Astrocyte (in vitro differentiated cells and primary cell): ENCODE measurements at regions not wholly inside any gene's neighbourhood (a gene's known extent, or its start where the extent isn't known, plus 50 kb on each side); places are given as distances from the start of the nearest gene placed in this dataset.

Source experiments
- DNase-seq: peaks from one replicate; pipeline ENCODE4 v3.0.0-alpha.2; 2010; ENCODE audit warnings: low read depth
- FAIRE-seq: peaks from 2 replicates; lab custom pipeline; 2011; peaks lifted over from hg19 to GRCh38; lab: Jason Lieb, UNC
- H2AFZ ChIP-seq: 2 replicates; pipeline ENCODE4 v1.6.0; 2012; ENCODE audit warnings: low read depth, low read length, inconsistent platforms
- H3K27ac ChIP-seq: 2 replicates; pipeline ENCODE4 v1.5.1; 2011; ENCODE audit warnings: low read depth, low read length, inconsistent platforms
- H3K27me3 ChIP-seq: 2 replicates; pipeline ENCODE4 v1.6.0; 2011; ENCODE audit warnings: low read length, inconsistent platforms; ENCODE audit not compliant: insufficient read depth
- H3K36me3 ChIP-seq: 2 replicates; pipeline ENCODE4 v1.5.1; 2011; ENCODE audit warnings: low read length, inconsistent platforms; ENCODE audit not compliant: insufficient read depth
- H3K4me1 ChIP-seq: 2 replicates; pipeline ENCODE4 v1.5.1; 2011; ENCODE audit warnings: low read length, inconsistent platforms; ENCODE audit not compliant: insufficient read depth
- H3K4me2 ChIP-seq: 2 replicates; pipeline ENCODE4 v1.6.0; 2012; ENCODE audit warnings: low read length, inconsistent platforms
- H3K4me3 ChIP-seq: 2 replicates; pipeline ENCODE4 v1.5.1; 2011; ENCODE audit warnings: low read depth, mild to moderate bottlenecking, low read length, inconsistent platforms; ENCODE audit not compliant: insufficient read depth
- H3K79me2 ChIP-seq: 2 replicates; pipeline ENCODE4 v1.6.0; 2012; ENCODE audit warnings: mild to moderate bottlenecking, low read length, inconsistent platforms; ENCODE audit not compliant: insufficient read depth
- H3K9ac ChIP-seq: 2 replicates; pipeline ENCODE4 v1.6.0; 2012; ENCODE audit warnings: mild to moderate bottlenecking, low read length, inconsistent platforms
- H3K9me3 ChIP-seq: 2 replicates; pipeline ENCODE4 v1.5.1; 2012; ENCODE audit warnings: low read depth, mild to moderate bottlenecking, low read length, inconsistent platforms; ENCODE audit not compliant: insufficient read depth
- H4K20me1 ChIP-seq: 2 replicates; pipeline ENCODE4 v1.6.0; 2012; ENCODE audit warnings: low read length, inconsistent platforms; ENCODE audit not compliant: insufficient read depth
- H3K27ac Mint-ChIP-seq: one replicate; pipeline ENCODE4 v1.8.0; 2021; ENCODE audit warnings: mild to moderate bottlenecking, mixed read lengths; ENCODE audit not compliant: unreplicated experiment
- H3K27me3 Mint-ChIP-seq: one replicate; pipeline ENCODE4 v1.8.0; 2021; ENCODE audit warnings: low read depth, mixed read lengths; ENCODE audit not compliant: unreplicated experiment
- H3K36me3 Mint-ChIP-seq: one replicate; pipeline ENCODE4 v1.8.0; 2021; ENCODE audit warnings: low read depth, mixed read lengths; ENCODE audit not compliant: unreplicated experiment
- H3K4me1 Mint-ChIP-seq: one replicate; pipeline ENCODE4 v1.8.0; 2021; ENCODE audit warnings: low read depth, mixed read lengths; ENCODE audit not compliant: unreplicated experiment
- H3K4me3 Mint-ChIP-seq: one replicate; pipeline ENCODE4 v1.8.0; 2021; ENCODE audit warnings: mild to moderate bottlenecking, moderate library complexity, mixed read lengths; ENCODE audit not compliant: unreplicated experiment
- H3K9me3 Mint-ChIP-seq: one replicate; pipeline ENCODE4 v1.8.0; 2021; ENCODE audit warnings: mild to moderate bottlenecking, mixed read lengths; ENCODE audit not compliant: unreplicated experiment
- CTCF ChIP-seq: IDR thresholded peaks from 2 replicates; pipeline ENCODE4 v1.5.1; 2011; ENCODE audit warnings: low read depth, mild to moderate bottlenecking, inconsistent platforms, low read length, moderate library complexity; ENCODE audit not compliant: insufficient read depth
- EZH2 ChIP-seq: IDR thresholded peaks from 2 replicates; pipeline ENCODE4 v1.6.1; 2012; ENCODE audit warnings: mild to moderate bottlenecking, low read length, inconsistent platforms; ENCODE audit not compliant: insufficient read depth

- Mint-ChIP-seq H3K27ac (no peak overlapping the region), H3K4me1 (peaks cover 19% of the 10 kb centered on the region)
- FAIRE-seq, result peak; percentile 17
Measured at GRCh38 chr1:162985816-162986435, 83.2 kb upstream of the RGS4 start.

GRCh38 chr1:162984699-162985098 lies 84.5 kb upstream of the RGS4 start:
- Mint-ChIP-seq H3K4me1 (peaks cover 19% of the 10 kb centered on the region), H3K9me3 (peaks cover 3% of the 10 kb centered on the region), H3K36me3 (no peaks in the 10 kb centered on the region), H3K27ac (no peak overlapping the region), H3K4me3 (no peak overlapping the region), H3K27me3 (no peaks in the 10 kb centered on the region)
- no peaks in the 10 kb centered on the region for H4K20me1 ChIP-seq
- H3K4me2 ChIP-seq, result peak overlapping the region; percentile 4
- FAIRE-seq (peak; percentile 89), DNase-seq (peak; percentile 89)
- peak overlapping the region; percentile 83 for H3K27ac ChIP-seq
- H3K4me1 ChIP-seq, result peaks cover 27% of the 10 kb centered on the region
- no peak for TF ChIP-seq CTCF
- TF ChIP-seq EZH2, result no peak
- peak overlapping the region; percentile 5 for H3K9ac ChIP-seq
- no peak overlapping the region for H2AFZ ChIP-seq
- no peak overlapping the region for H3K4me3 ChIP-seq
- no peaks in the 10 kb centered on the region for H3K36me3 ChIP-seq
- H3K27me3 ChIP-seq, result no peaks in the 10 kb centered on the region
- H3K9me3 ChIP-seq, result no peaks in the 10 kb centered on the region
- no peaks in the 10 kb centered on the region for H3K79me2 ChIP-seq

More at GRCh38 chr1:162985816-162986435, 83.2 kb upstream of the RGS4 start:
- Mint-ChIP-seq H3K36me3 (no peaks in the 10 kb centered on the region), H3K27me3 (no peaks in the 10 kb centered on the region), H3K9me3 (peaks cover 3% of the 10 kb centered on the region), H3K4me3 (no peak overlapping the region)
- no peaks in the 10 kb centered on the region for H3K9me3 ChIP-seq
- peak overlapping the region; percentile 83 for H3K27ac ChIP-seq
- no peak overlapping the region for H2AFZ ChIP-seq
- peak; percentile 71 for DNase-seq
- TF ChIP-seq EZH2 (no peak), CTCF (no peak)
- no peak overlapping the region for H3K4me2 ChIP-seq
- H3K4me1 ChIP-seq, result peaks cover 27% of the 10 kb centered on the region
- H4K20me1 ChIP-seq, result no peaks in the 10 kb centered on the region
- H3K9ac ChIP-seq, result no peak overlapping the region
- H3K4me3 ChIP-seq, result no peak overlapping the region
- H3K27me3 ChIP-seq, result no peaks in the 10 kb centered on the region
- no peaks in the 10 kb centered on the region for H3K79me2 ChIP-seq
- no peaks in the 10 kb centered on the region for H3K36me3 ChIP-seq

- FAIRE-seq (no peak), DNase-seq (peak; percentile 53)
- Mint-ChIP-seq H3K27me3 (no peaks in the 10 kb centered on the region), H3K4me3 (no peak overlapping the region), H3K4me1 (peaks cover 19% of the 10 kb centered on the region), H3K36me3 (no peaks in the 10 kb centered on the region), H3K9me3 (peaks cover 3% of the 10 kb centered on the region), H3K27ac (no peak overlapping the region)
- peaks cover 27% of the 10 kb centered on the region for H3K4me1 ChIP-seq
- H2AFZ ChIP-seq, result no peak overlapping the region
- TF ChIP-seq EZH2, result no peak
- no peak for TF ChIP-seq CTCF
- peak overlapping the region; percentile 42 for H3K9ac ChIP-seq
- H3K27me3 ChIP-seq, result no peaks in the 10 kb centered on the region
- H3K4me3 ChIP-seq, result no peak overlapping the region
- H3K27ac ChIP-seq, result peak overlapping the region; percentile 83
- no peaks in the 10 kb centered on the region for H3K79me2 ChIP-seq
- no peaks in the 10 kb centered on the region for H3K36me3 ChIP-seq
- H3K4me2 ChIP-seq, result peak overlapping the region; percentile 4
- H4K20me1 ChIP-seq, result no peaks in the 10 kb centered on the region
- no peaks in the 10 kb centered on the region for H3K9me3 ChIP-seq
Measured at GRCh38 chr1:162983671-162984425, 85.3 kb upstream of the RGS4 start.
